Neural cell (in vitro differentiated cells): ENCODE measurements at regions not wholly inside any gene's neighbourhood (a gene's known extent, or its start where the extent isn't known, plus 50 kb on each side); places are given as distances from the start of the nearest gene placed in this dataset.
A peak's percentile ranks its signal among the peaks of the same experiment; 100 is the strongest.

ENCODE experiments used
- H2AFZ ChIP-seq: fragments of 200-600, 300-800 bp; sonication (generic), shearing (Covaris generic); 2 replicates; pipeline ENCODE4 v1.6.0; 2014; ENCODE audit warnings: low read depth, mild to moderate bottlenecking, antibody characterized with exemption, low read length, moderate library complexity
- H3F3A ChIP-seq: fragments of 200-600 bp; shearing (Covaris generic); 2 replicates; pipeline ENCODE4 v1.6.1; 2016; ENCODE audit warnings: mild to moderate bottlenecking, moderate library complexity, mixed read lengths, antibody characterized with exemption, low read length; ENCODE audit not compliant: insufficient read depth, poor library complexity, severe bottlenecking
- H3K27ac ChIP-seq: fragments of 200-600, 300-800 bp; sonication (generic), shearing (Covaris generic); 2 replicates; pipeline ENCODE4 v1.5.1; 2014; ENCODE audit warnings: mild to moderate bottlenecking, low read length, moderate library complexity
- H3K27me3 ChIP-seq: fragments of 300-800, 200-600 bp; sonication (generic), shearing (Covaris generic); 2 replicates; pipeline ENCODE4 v1.6.0; 2014; ENCODE audit warnings: mild to moderate bottlenecking, low read depth, low read length, moderate library complexity; ENCODE audit not compliant: insufficient read depth
- H3K36me3 ChIP-seq: fragments of 300-800, 200-600 bp; sonication (generic), shearing (Covaris generic); 2 replicates; pipeline ENCODE4 v1.5.1; 2014; ENCODE audit warnings: mild to moderate bottlenecking, antibody characterized with exemption, low read length, moderate library complexity; ENCODE audit not compliant: insufficient read depth
- H3K4me2 ChIP-seq: fragments of 300-800, 200-600 bp; sonication (generic), shearing (Covaris generic); 2 replicates; pipeline ENCODE4 v1.6.0; 2014; ENCODE audit warnings: mild to moderate bottlenecking, low read length
- H3K4me3 ChIP-seq: fragments of 300-800, 200-600 bp; sonication (generic), shearing (Covaris generic); 2 replicates; pipeline ENCODE4 v1.5.1; 2014; ENCODE audit warnings: mild to moderate bottlenecking, low read length, moderate library complexity
- H3K79me2 ChIP-seq: fragments of 200-600 bp; shearing (Covaris generic); replicated peaks from 2 replicates; pipeline ENCODE4 v1.6.0; 2014; ENCODE audit warnings: mild to moderate bottlenecking, low read length, moderate library complexity; ENCODE audit not compliant: insufficient read depth
- H3K9ac ChIP-seq: fragments of 300-800, 200-600 bp; sonication (generic), shearing (Covaris generic); 2 replicates; pipeline ENCODE4 v1.6.1; 2016; ENCODE audit warnings: mild to moderate bottlenecking, low read length, mixed read lengths
- H3K9me2 ChIP-seq: fragments of 200-600 bp; shearing (Covaris generic); 2 replicates; pipeline ENCODE4 v1.6.1; 2016; ENCODE audit warnings: mild to moderate bottlenecking, low read length, mixed read lengths; ENCODE audit not compliant: insufficient read depth
- H3K9me3 ChIP-seq: fragments of 200-600, 300-800 bp; sonication (generic), shearing (Covaris generic); 2 replicates; pipeline ENCODE4 v1.6.1; 2016; ENCODE audit warnings: mild to moderate bottlenecking, mixed run types, low read length, moderate library complexity, mixed read lengths
- H4K20me1 ChIP-seq: fragments of 200-600 bp; shearing (Covaris generic); 2 replicates; pipeline ENCODE4 v1.6.1; 2016; ENCODE audit warnings: mild to moderate bottlenecking, mixed run types; ENCODE audit not compliant: insufficient read depth
- EP300 ChIP-seq: fragments of 450-650 bp; conservative IDR thresholded peaks from 2 replicates; pipeline ENCODE4 v1.6.1; 2014; ENCODE audit warnings: antibody characterized with exemption, mild to moderate bottlenecking, moderate library complexity; ENCODE audit not compliant: poor library complexity, severe bottlenecking
- EZH2 ChIP-seq: fragments of 200-600, 300-800 bp; shearing (Covaris generic), sonication (generic); IDR thresholded peaks from 2 replicates; pipeline ENCODE4 v1.6.1; 2014; ENCODE audit warnings: antibody characterized with exemption, low read length, borderline replicate concordance, mild to moderate bottlenecking; ENCODE audit not compliant: insufficient read depth, poor library complexity, severe bottlenecking
- MXI1 ChIP-seq: fragments of 450-650 bp; conservative IDR thresholded peaks from 2 replicates; pipeline ENCODE4 v1.6.1; 2014; ENCODE audit warnings: antibody characterized with exemption, mild to moderate bottlenecking; ENCODE audit not compliant: poor library complexity, severe bottlenecking
- POLR2AphosphoS5 ChIP-seq: IDR thresholded peaks from 2 replicates; pipeline ENCODE4 v1.6.1; 2012
- RAD21 ChIP-seq: fragments of 450-650 bp; conservative IDR thresholded peaks from 2 replicates; pipeline ENCODE4 v1.6.1; 2014; ENCODE audit warnings: antibody characterized with exemption, mild to moderate bottlenecking, moderate library complexity
- SMC3 ChIP-seq: fragments of 450-650 bp; conservative IDR thresholded peaks from 2 replicates; pipeline ENCODE4 v1.6.1; 2014; ENCODE audit warnings: antibody characterized with exemption, mild to moderate bottlenecking, moderate library complexity; ENCODE audit not compliant: poor library complexity
- TAF1 ChIP-seq: IDR thresholded peaks from 2 replicates; pipeline ENCODE4 v1.6.1; 2012; ENCODE audit warnings: low read depth
- TF ChIP-seq, protein P1 (sequence below): fragments of 450-650 bp; IDR thresholded peaks from 2 replicates; pipeline ENCODE4 v1.5.1; 2014; ENCODE audit warnings: antibody characterized with exemption, mild to moderate bottlenecking, moderate library complexity; ENCODE audit not compliant: poor library complexity, severe bottlenecking
- TF ChIP-seq, protein P2 (sequence below): IDR thresholded peaks from 2 replicates; pipeline ENCODE4 v1.6.1; 2012; ENCODE audit warnings: borderline replicate concordance

- H3K79me2 ChIP-seq: no peaks in the 10 kb centered on the region
- no peak overlapping the region for H3K4me2 ChIP-seq
- TF ChIP-seq, protein P1, sequence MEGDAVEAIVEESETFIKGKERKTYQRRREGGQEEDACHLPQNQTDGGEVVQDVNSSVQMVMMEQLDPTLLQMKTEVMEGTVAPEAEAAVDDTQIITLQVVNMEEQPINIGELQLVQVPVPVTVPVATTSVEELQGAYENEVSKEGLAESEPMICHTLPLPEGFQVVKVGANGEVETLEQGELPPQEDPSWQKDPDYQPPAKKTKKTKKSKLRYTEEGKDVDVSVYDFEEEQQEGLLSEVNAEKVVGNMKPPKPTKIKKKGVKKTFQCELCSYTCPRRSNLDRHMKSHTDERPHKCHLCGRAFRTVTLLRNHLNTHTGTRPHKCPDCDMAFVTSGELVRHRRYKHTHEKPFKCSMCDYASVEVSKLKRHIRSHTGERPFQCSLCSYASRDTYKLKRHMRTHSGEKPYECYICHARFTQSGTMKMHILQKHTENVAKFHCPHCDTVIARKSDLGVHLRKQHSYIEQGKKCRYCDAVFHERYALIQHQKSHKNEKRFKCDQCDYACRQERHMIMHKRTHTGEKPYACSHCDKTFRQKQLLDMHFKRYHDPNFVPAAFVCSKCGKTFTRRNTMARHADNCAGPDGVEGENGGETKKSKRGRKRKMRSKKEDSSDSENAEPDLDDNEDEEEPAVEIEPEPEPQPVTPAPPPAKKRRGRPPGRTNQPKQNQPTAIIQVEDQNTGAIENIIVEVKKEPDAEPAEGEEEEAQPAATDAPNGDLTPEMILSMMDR: no peak
- TF ChIP-seq SMC3: no peak
- no peak for TF ChIP-seq RAD21
- TF ChIP-seq POLR2AphosphoS5: no peak
- no peak for TF ChIP-seq MXI1
- TF ChIP-seq, protein P2, sequence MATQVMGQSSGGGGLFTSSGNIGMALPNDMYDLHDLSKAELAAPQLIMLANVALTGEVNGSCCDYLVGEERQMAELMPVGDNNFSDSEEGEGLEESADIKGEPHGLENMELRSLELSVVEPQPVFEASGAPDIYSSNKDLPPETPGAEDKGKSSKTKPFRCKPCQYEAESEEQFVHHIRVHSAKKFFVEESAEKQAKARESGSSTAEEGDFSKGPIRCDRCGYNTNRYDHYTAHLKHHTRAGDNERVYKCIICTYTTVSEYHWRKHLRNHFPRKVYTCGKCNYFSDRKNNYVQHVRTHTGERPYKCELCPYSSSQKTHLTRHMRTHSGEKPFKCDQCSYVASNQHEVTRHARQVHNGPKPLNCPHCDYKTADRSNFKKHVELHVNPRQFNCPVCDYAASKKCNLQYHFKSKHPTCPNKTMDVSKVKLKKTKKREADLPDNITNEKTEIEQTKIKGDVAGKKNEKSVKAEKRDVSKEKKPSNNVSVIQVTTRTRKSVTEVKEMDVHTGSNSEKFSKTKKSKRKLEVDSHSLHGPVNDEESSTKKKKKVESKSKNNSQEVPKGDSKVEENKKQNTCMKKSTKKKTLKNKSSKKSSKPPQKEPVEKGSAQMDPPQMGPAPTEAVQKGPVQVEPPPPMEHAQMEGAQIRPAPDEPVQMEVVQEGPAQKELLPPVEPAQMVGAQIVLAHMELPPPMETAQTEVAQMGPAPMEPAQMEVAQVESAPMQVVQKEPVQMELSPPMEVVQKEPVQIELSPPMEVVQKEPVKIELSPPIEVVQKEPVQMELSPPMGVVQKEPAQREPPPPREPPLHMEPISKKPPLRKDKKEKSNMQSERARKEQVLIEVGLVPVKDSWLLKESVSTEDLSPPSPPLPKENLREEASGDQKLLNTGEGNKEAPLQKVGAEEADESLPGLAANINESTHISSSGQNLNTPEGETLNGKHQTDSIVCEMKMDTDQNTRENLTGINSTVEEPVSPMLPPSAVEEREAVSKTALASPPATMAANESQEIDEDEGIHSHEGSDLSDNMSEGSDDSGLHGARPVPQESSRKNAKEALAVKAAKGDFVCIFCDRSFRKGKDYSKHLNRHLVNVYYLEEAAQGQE: no peak
- no peaks in the 10 kb centered on the region for H3K9me2 ChIP-seq
- no peaks in the 10 kb centered on the region for H3K9me3 ChIP-seq
- H3K27ac ChIP-seq: no peak overlapping the region
- no peak overlapping the region for H3K9ac ChIP-seq
- no peaks in the 10 kb centered on the region for H3K27me3 ChIP-seq
- H3K36me3 ChIP-seq: no peaks in the 10 kb centered on the region
- no peaks in the 10 kb centered on the region for H3F3A ChIP-seq
- H2AFZ ChIP-seq: no peak overlapping the region
- no peak overlapping the region for H3K4me3 ChIP-seq
- H4K20me1 ChIP-seq: no peaks in the 10 kb centered on the region
Observed at GRCh38 chr5:161152415-161152940, 300.5 kb upstream of the ATP10B start.

GRCh38 chr5:161150441-161150988 is 298.5 kb upstream of the ATP10B start:
- Histone ChIP-seq H3K79me2 (no peaks in the 10 kb centered on the region), H3K36me3 (no peaks in the 10 kb centered on the region), H3K9me2 (no peaks in the 10 kb centered on the region), H3K4me3 (no peak overlapping the region), H2AFZ (no peak overlapping the region), H3K9me3 (peaks cover 3% of the 10 kb centered on the region), H3F3A (no peaks in the 10 kb centered on the region), H3K4me2 (peak overlapping the region; percentile 4), H4K20me1 (no peaks in the 10 kb centered on the region), H3K27ac (peak overlapping the region; percentile 7), H3K27me3 (no peaks in the 10 kb centered on the region), H3K9ac (no peak overlapping the region)
- TF ChIP-seq, protein P1: peak; percentile 23
- TF ChIP-seq POLR2AphosphoS5 (peak; percentile 78), RAD21 (peak; percentile 47), SMC3 (peak; percentile 19), EZH2 (no peak), MXI1 (no peak), EP300 (peak; percentile 56), TAF1 (no peak)
- TF ChIP-seq, protein P2: no peak
